IMR-90 (cell line): ENCODE measurements at regions not wholly inside any gene's neighbourhood (a gene's known extent, or its start where the extent isn't known, plus 50 kb on each side); places are given as distances from the start of the nearest gene placed in this dataset.

Experiments used
- MXI1 ChIP-seq: IDR thresholded peaks from 2 replicates; pipeline ENCODE4 v1.6.1; 2012; ENCODE audit warnings: low read depth, mild to moderate bottlenecking, low read length, moderate library complexity, borderline replicate concordance
- RAD21 ChIP-seq: IDR thresholded peaks from 2 replicates; pipeline ENCODE4 v1.6.1; 2012; ENCODE audit warnings: low read length, improper control_type of control experiment
- RFX5 ChIP-seq: IDR thresholded peaks from 2 replicates; pipeline ENCODE4 v1.8.0; 2012; ENCODE audit warnings: low read depth, mild to moderate bottlenecking, low read length, moderate library complexity
- TF ChIP-seq, protein P1 (sequence below): conservative IDR thresholded peaks from 2 replicates; pipeline ENCODE4 v1.5.1; 2012; ENCODE audit warnings: mild to moderate bottlenecking, low read depth, low read length, improper control_type of control experiment

DNA sequence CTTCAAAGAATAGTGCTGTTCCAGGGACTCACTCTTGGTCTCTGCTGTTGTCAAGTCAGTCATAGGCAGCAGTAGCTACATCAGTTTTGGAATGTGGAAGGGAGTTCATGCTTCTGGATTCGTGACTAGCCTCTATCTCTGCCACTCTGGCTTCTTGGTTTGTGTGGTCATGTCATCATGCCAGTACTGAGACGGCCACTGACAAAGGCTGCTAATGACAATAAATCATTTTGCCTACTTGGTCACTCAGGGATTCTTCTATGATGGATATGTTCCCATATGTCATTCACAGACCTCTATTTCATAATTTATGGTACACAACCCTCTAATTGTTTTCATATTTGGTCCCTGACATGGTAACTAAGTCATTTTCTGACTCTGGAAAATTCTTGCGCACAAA lies 450.8 kb upstream of the BOD1L1 start:
- TF ChIP-seq, protein P1, sequence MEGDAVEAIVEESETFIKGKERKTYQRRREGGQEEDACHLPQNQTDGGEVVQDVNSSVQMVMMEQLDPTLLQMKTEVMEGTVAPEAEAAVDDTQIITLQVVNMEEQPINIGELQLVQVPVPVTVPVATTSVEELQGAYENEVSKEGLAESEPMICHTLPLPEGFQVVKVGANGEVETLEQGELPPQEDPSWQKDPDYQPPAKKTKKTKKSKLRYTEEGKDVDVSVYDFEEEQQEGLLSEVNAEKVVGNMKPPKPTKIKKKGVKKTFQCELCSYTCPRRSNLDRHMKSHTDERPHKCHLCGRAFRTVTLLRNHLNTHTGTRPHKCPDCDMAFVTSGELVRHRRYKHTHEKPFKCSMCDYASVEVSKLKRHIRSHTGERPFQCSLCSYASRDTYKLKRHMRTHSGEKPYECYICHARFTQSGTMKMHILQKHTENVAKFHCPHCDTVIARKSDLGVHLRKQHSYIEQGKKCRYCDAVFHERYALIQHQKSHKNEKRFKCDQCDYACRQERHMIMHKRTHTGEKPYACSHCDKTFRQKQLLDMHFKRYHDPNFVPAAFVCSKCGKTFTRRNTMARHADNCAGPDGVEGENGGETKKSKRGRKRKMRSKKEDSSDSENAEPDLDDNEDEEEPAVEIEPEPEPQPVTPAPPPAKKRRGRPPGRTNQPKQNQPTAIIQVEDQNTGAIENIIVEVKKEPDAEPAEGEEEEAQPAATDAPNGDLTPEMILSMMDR = no peak
- no peak for TF ChIP-seq RFX5
- no peak for TF ChIP-seq MXI1
- no peak for TF ChIP-seq RAD21
